ENCODE measurements at regions not wholly inside any gene's neighbourhood (a gene's known extent, or its start where the extent isn't known, plus 50 kb on each side); places are given as distances from the start of the nearest gene placed in this dataset.

DNA sequence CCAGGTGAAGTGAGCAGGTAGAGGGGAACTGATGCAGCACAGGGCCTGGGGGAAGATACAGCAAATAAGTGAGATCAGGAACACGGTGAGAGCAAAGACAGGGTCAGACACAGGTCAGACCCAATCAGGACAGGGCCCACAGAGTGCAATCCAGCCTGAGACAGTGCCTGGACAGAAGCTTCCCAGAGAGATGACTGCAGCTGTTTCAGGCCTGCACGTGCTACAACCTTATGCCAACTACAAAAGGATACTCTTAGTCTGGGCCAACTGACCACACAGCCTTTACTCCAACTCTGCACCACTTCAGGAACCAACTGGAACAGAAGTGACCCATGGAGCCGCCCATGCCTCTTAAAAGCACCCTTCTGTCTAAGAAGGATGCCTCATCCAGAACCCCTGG, 228.0 kb downstream of the TOMM20 start:
- TF ChIP-seq RAD21 (IDR thresholded peaks at IDR 0.05; ENCODE audit: low read depth) = no peak
- TF ChIP-seq, protein P1, sequence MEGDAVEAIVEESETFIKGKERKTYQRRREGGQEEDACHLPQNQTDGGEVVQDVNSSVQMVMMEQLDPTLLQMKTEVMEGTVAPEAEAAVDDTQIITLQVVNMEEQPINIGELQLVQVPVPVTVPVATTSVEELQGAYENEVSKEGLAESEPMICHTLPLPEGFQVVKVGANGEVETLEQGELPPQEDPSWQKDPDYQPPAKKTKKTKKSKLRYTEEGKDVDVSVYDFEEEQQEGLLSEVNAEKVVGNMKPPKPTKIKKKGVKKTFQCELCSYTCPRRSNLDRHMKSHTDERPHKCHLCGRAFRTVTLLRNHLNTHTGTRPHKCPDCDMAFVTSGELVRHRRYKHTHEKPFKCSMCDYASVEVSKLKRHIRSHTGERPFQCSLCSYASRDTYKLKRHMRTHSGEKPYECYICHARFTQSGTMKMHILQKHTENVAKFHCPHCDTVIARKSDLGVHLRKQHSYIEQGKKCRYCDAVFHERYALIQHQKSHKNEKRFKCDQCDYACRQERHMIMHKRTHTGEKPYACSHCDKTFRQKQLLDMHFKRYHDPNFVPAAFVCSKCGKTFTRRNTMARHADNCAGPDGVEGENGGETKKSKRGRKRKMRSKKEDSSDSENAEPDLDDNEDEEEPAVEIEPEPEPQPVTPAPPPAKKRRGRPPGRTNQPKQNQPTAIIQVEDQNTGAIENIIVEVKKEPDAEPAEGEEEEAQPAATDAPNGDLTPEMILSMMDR (IDR thresholded peaks at IDR 0.05 in 2 of 3, conservative IDR thresholded peaks at IDR 0.05 in 1 of 3; ENCODE audit: borderline replicate concordance in 1 of 3, insufficient read depth in 1 of 3, low read depth in 2 of 3, low read length in 2 of 3) = no peak
